Uterus (tissue), 3 donors: ENCODE measurements at regions not wholly inside any gene's neighbourhood (a gene's known extent, or its start where the extent isn't known, plus 50 kb on each side); places are given as distances from the start of the nearest gene placed in this dataset.

Experiments used
- DNase-seq, 2 donors: peaks; one replicate each; pipeline ENCODE4 v3.0.0-alpha.2; 2019 to 2020
- H3K27ac ChIP-seq, 2 donors: fragments of 200-600 bp; sonication (generic); 1 replicate in 1 of 2; 2 replicates in 1 of 2; pipeline ENCODE4 v1.5.1; 2016 to 2018
- H3K27me3 ChIP-seq, 2 donors: fragments of 200-600 bp; sonication (generic); one replicate each; pipeline ENCODE4 v1.5.1; 2018 to 2019; ENCODE audit warnings: control low read depth in 1 of 2
- H3K36me3 ChIP-seq, 2 donors: fragments of 200-600 bp; sonication (generic); one replicate each; pipeline ENCODE4 v1.5.1; 2019; ENCODE audit warnings: control low read depth in 1 of 2
- H3K4me1 ChIP-seq, 2 donors: fragments of 200-600 bp; sonication (generic); one replicate each; pipeline ENCODE4 v1.5.1; 2018 to 2019; ENCODE audit warnings: control low read depth in 1 of 2
- H3K4me3 ChIP-seq, 2 donors: fragments of 200-600 bp; sonication (generic); 1 replicate in 1 of 2; 2 replicates in 1 of 2; pipeline ENCODE4 v1.5.1; 2018 to 2019; ENCODE audit warnings: mild to moderate bottlenecking in 1 of 2
- H3K9me3 ChIP-seq, 2 donors: fragments of 200-600 bp; sonication (generic); one replicate each; pipeline ENCODE4 v1.5.1; 2019; ENCODE audit warnings: control low read depth in 1 of 2
- POLR2A ChIP-seq, 2 donors: fragments of 450-650 bp; IDR thresholded peaks; one replicate each; pipeline ENCODE4 v1.6.1; 2016; ENCODE audit warnings: antibody characterized with exemption in 2 of 2, mild to moderate bottlenecking in 1 of 2, moderate library complexity in 1 of 2
- intact Hi-C: fragments of 100-400 bp; cut with DNase I; formaldehyde crosslinking; loops from one replicate; pipeline ENCODE4 v1.15.1; 2023; ENCODE audit warnings: low total_unique reads
- TF ChIP-seq, protein P1 (sequence below), 4 experiments: fragments of 200-600 bp in 2 of 4; fragments of 450-650 bp in 2 of 4; sonication (generic) in 2 of 4; IDR thresholded peaks; one replicate each; pipeline ENCODE4 v1.5.1; 2016 to 2019; ENCODE audit warnings: antibody characterized with exemption in 4 of 4, mild to moderate bottlenecking in 2 of 4, moderate library complexity in 1 of 4
- donor health status: DM: yes; HTN: yes; CAD: no.

DNA sequence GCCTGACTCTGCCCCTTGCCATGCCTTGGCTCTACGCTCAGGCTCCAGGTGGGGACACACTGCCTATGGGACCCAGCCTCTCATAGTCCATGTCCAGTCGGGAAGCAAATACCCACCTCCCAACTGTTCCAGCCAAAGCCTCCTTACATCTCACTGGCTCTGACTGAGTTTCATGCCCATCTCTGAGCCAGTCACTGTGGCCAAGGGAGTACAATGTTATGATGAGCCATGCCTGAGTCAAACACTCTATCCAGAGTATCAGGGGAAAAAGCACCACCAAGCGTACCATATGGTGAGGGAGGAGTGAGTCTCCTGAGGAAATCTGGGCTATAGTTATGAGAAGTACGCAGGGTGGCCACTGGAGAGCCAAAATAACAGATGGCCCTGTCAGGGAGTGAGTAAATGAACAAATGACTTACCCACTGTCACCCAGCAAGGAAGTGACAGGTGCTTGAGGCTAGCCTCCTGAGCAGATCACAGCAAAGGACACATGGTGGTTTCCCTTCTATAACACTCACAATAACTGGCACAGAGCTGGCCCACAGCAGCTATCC is 236.6 kb upstream of the GJB5 start:
- H3K36me3 ChIP-seq, result no peaks in the 10 kb centered on the region
- no peaks in the 10 kb centered on the region for H3K4me1 ChIP-seq
- H3K4me3 ChIP-seq, result no peak overlapping the region
- intact Hi-C loops, result no loop called here
- no peaks in the 10 kb centered on the region for H3K9me3 ChIP-seq
- H3K27ac ChIP-seq, result no peak overlapping the region
- no peak for TF ChIP-seq POLR2A (IDR thresholded peaks at IDR 0.05)
- TF ChIP-seq, protein P1, sequence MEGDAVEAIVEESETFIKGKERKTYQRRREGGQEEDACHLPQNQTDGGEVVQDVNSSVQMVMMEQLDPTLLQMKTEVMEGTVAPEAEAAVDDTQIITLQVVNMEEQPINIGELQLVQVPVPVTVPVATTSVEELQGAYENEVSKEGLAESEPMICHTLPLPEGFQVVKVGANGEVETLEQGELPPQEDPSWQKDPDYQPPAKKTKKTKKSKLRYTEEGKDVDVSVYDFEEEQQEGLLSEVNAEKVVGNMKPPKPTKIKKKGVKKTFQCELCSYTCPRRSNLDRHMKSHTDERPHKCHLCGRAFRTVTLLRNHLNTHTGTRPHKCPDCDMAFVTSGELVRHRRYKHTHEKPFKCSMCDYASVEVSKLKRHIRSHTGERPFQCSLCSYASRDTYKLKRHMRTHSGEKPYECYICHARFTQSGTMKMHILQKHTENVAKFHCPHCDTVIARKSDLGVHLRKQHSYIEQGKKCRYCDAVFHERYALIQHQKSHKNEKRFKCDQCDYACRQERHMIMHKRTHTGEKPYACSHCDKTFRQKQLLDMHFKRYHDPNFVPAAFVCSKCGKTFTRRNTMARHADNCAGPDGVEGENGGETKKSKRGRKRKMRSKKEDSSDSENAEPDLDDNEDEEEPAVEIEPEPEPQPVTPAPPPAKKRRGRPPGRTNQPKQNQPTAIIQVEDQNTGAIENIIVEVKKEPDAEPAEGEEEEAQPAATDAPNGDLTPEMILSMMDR (IDR thresholded peaks at IDR 0.05), result no peak
- H3K27me3 ChIP-seq, result no peaks in the 10 kb centered on the region
- DNase-seq, result no peak

DNA sequence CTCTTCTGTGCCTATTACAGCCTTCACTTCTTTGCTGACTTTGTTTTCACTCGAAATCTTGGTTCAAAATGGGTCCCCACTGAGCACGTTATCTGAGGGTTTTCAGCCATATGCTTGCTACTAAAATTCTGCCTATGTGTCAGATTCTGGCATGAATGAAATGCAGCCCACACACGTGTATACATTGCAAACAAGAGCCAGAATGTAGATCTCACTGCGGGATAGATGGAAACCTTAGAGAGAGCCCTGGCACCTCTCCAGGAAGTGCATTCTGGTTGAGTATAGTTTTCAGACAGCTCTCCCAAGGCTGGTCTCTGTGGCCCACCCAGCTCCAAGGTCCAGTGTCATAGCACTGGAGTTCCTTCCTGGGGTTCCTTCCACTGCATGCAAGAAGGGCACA is 234.7 kb upstream of the GJB5 start:
- H3K27me3 ChIP-seq, result no peaks in the 10 kb centered on the region
- intact Hi-C loops, result no loop called here
- no peak for DNase-seq
- no peak overlapping the region for H3K4me3 ChIP-seq
- H3K9me3 ChIP-seq, result no peaks in the 10 kb centered on the region
- no peak overlapping the region for H3K27ac ChIP-seq
- H3K4me1 ChIP-seq, result no peaks in the 10 kb centered on the region
- TF ChIP-seq, protein P1 (IDR thresholded peaks at IDR 0.05), result no peak
- TF ChIP-seq POLR2A (IDR thresholded peaks at IDR 0.05), result no peak
- no peaks in the 10 kb centered on the region for H3K36me3 ChIP-seq

DNA sequence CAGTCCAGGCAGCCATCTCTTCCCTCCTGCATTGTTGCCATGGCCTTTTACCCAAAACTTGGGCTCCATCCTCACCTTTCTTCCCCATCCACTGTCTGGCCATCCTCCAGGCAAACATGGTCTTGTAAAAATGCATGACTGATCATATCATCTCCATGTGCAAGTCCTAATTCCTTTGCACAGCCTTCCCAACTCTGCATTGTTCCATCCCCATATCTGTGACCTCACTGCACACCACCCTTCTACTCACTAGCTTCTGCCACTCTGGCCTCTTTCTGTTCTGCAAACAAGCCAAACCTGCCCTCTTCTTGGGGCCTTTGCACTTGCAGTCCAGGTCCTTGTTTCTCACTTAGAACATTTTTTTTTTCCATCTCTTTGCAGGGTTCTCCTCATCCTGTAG is 230.1 kb upstream of the GJB5 start:
- Histone ChIP-seq H3K4me1 (no peaks in the 10 kb centered on the region), H3K36me3 (no peaks in the 10 kb centered on the region), H3K27me3 (no peaks in the 10 kb centered on the region), H3K27ac (no peak overlapping the region), H3K9me3 (no peaks in the 10 kb centered on the region), H3K4me3 (no peak overlapping the region)
- TF ChIP-seq POLR2A (IDR thresholded peaks at IDR 0.05), result no peak
- TF ChIP-seq, protein P1 (IDR thresholded peaks at IDR 0.05), result no peak
- DNase-seq, result no peak
- intact Hi-C loops, result no loop called here

DNA sequence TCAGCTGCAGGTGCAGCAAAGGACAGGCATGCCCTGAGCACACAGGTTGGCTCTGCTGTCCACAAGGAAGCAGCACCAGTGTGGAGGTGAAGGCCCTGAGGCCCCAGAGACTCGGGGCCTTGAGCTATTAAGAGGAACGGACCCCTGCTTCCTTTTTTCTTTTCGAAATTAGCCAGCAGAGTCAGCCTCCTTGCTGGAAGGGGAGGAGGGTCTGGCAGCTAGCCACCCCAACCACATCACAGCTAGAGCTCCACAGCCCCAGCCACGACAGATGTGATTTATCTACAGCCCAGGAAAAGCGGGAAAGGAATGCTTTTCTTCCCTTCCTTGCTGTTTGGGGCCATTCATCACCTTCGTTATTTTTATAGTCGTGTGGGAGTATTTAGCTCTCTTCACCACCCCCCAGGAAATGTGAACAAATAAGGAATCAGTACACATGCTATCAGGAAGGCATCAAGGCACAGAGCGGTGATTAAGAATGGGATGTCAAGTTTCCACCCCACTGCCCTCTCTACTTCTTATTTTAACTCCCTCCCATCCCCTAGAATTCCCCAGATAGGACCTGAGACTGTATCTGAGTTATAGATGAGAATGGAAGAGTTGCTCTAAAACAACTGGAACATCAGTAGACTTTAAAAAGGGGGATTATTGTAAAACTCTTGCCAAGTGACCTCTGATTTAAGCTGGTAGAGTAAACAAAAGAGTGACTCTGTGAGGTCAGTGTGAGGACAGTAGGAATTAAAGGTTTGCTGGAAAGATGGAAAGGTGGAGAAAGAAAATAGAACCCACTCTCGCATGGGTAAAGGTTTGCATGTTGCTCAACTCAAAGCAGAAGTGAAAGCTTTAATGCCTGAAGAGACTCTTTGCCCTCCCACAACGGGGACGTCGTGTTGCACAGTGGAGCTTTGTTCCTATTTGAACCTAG is 224.7 kb upstream of the GJB5 start:
- TF ChIP-seq, protein P1 (IDR thresholded peaks at IDR 0.05), result no peak
- no peak for TF ChIP-seq POLR2A (IDR thresholded peaks at IDR 0.05)
- Histone ChIP-seq H3K27ac (no peak overlapping the region), H3K27me3 (no peaks in the 10 kb centered on the region), H3K4me1 (no peaks in the 10 kb centered on the region), H3K36me3 (no peaks in the 10 kb centered on the region), H3K9me3 (no peaks in the 10 kb centered on the region), H3K4me3 (no peak overlapping the region)
- intact Hi-C loops, result no loop called here
- DNase-seq, result peak; percentile 67 to 70

DNA sequence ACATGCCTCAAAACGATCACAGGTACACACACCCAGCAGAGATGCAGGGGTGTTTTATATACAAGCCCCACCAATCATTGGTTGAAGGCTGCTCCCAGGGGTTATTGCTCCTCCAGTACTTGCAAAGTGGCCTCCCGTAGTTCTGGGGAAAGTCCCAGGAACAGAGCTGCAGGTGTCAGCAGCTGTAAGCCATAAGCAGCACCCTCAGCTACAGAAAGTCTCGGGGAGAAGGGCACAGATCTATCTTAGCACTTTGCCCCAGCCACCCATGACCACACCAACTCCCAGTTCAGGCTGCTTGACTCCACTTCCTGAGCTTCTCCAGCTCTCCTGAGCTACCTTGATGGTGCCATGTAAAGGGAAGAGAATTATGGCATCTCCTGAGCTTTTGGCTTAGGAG is 222.7 kb upstream of the GJB5 start:
- Histone ChIP-seq H3K4me3 (no peak overlapping the region), H3K9me3 (no peaks in the 10 kb centered on the region), H3K4me1 (no peaks in the 10 kb centered on the region), H3K27me3 (no peaks in the 10 kb centered on the region), H3K36me3 (no peaks in the 10 kb centered on the region), H3K27ac (no peak overlapping the region)
- DNase-seq, result no peak
- no peak for TF ChIP-seq POLR2A (IDR thresholded peaks at IDR 0.05)
- TF ChIP-seq, protein P1 (IDR thresholded peaks at IDR 0.05), result no peak
- intact Hi-C loops, result no loop called here
